SH-SY5Y (cell line): ENCODE measurements at regions not wholly inside any gene's neighbourhood (a gene's known extent, or its start where the extent isn't known, plus 50 kb on each side); places are given as distances from the start of the nearest gene placed in this dataset.

ENCODE experiments used
- GATA2 ChIP-seq: IDR thresholded peaks from 2 replicates; pipeline ENCODE4 v1.6.1; 2011; ENCODE audit warnings: mild to moderate bottlenecking, low read depth, low read length
- GATA3 ChIP-seq: IDR thresholded peaks from 2 replicates; pipeline ENCODE4 v1.6.1; 2011; ENCODE audit warnings: low read depth, mild to moderate bottlenecking, low read length, moderate library complexity

DNA sequence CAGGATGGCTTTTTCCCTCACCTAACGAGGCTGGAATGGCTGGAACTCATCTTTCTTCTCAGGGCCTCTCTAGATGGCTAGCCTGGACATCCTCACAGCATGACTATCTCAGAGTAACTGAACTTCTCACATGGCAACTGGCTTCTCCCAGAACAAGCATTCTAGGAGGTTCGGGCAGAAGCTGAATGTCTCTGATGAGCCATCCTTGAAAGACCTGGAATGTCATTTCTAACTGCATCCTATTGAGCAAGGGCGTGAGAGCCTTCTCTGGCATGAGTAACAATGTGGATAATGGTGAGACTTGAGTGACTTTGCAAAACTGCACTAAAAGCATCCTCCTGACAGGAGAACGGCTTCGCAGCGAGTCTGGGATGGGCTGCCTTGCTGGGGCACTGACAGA is 487.7 kb downstream of the MAT2B start:
- no peak for TF ChIP-seq GATA3
- TF ChIP-seq GATA2, result no peak
